Esophagus squamous epithelium (tissue), 5 donors: ENCODE measurements at regions not wholly inside any gene's neighbourhood (a gene's known extent, or its start where the extent isn't known, plus 50 kb on each side); places are given as distances from the start of the nearest gene placed in this dataset.

ENCODE experiments used
- DNase-seq: peaks from one replicate; lab custom pipeline; 2025; lab: John Stamatoyannopoulos, UW
- H3K27ac ChIP-seq, 4 donors: fragments of 200-600 bp; sonication (generic); one replicate each; pipeline ENCODE4 v1.5.1; 2016 to 2019; ENCODE audit warnings: mild to moderate bottlenecking in 1 of 4
- H3K27me3 ChIP-seq, 4 donors: fragments of 200-600 bp; sonication (generic); 1 replicate in 3 of 4; 2 replicates in 1 of 4; pipeline versions ENCODE4 v1.5.1 to v1.6.0; 2017 to 2021; ENCODE audit warnings: antibody characterized with exemption in 1 of 4
- H3K36me3 ChIP-seq, 3 donors: fragments of 200-600 bp; sonication (generic); one replicate each; pipeline ENCODE4 v1.5.1; 2016 to 2019
- H3K4me1 ChIP-seq, 3 donors: fragments of 200-600 bp; sonication (generic); one replicate each; pipeline ENCODE4 v1.5.1; 2017 to 2019
- H3K4me3 ChIP-seq, 4 donors: fragments of 200-600 bp; sonication (generic); 1 replicate in 3 of 4; 2 replicates in 1 of 4; pipeline ENCODE4 v1.5.1; 2016 to 2019; ENCODE audit warnings: mild to moderate bottlenecking in 2 of 4, moderate library complexity in 1 of 4
- H3K9me3 ChIP-seq, 3 donors: fragments of 200-600 bp; sonication (generic); one replicate each; pipeline ENCODE4 v1.5.1; 2016 to 2019
- POLR2A ChIP-seq, 4 donors: fragments of 450-650 bp; IDR thresholded peaks; one replicate each; pipeline ENCODE4 v1.6.1; 2017; ENCODE audit warnings: antibody characterized with exemption in 4 of 4, mild to moderate bottlenecking in 4 of 4, moderate library complexity in 3 of 4
- whole genome bisulfite sequencing, 2 donors: methylation state at CpG; one replicate each; pipeline ENCODE4 v1.1.5; 2018; 5-methylcytosine and 5-hydroxymethylcytosine counted together
- intact Hi-C: fragments of 100-400 bp; cut with DNase I; formaldehyde crosslinking; loops from one replicate; pipeline ENCODE4 v1.15.0; 2022
- TF ChIP-seq, protein P1 (sequence below), 6 experiments: fragments of 450-650 bp in 4 of 6; fragments of 200-600 bp in 2 of 6; sonication (generic) in 2 of 6; IDR thresholded peaks; one replicate each; pipeline ENCODE4 v1.5.1; 2016 to 2019; ENCODE audit warnings: antibody characterized with exemption in 6 of 6, mild to moderate bottlenecking in 4 of 6, moderate library complexity in 4 of 6
- donor health status: DM: yes; HTN: yes; CAD: no.

DNA sequence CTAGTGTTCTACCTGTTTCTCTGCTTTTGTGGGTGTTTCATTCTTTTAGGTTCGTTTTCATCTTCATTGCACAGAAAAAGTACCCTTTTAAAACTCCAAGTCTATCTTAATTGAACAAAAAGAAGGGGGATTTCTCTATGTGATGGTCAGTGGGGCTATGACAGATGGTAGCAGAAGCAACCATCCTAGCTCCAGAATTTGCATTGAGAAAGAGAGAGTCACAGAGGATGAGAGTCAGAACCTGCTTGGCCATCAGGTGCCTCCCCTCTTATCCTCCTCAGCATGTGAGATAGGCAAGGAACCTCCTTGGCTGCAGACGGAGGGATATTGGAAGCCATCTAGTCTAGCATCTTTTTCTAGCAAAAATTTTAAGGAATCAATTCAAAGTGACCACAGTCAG lies 398.0 kb upstream of the DCC start:
- TF ChIP-seq, protein P1, sequence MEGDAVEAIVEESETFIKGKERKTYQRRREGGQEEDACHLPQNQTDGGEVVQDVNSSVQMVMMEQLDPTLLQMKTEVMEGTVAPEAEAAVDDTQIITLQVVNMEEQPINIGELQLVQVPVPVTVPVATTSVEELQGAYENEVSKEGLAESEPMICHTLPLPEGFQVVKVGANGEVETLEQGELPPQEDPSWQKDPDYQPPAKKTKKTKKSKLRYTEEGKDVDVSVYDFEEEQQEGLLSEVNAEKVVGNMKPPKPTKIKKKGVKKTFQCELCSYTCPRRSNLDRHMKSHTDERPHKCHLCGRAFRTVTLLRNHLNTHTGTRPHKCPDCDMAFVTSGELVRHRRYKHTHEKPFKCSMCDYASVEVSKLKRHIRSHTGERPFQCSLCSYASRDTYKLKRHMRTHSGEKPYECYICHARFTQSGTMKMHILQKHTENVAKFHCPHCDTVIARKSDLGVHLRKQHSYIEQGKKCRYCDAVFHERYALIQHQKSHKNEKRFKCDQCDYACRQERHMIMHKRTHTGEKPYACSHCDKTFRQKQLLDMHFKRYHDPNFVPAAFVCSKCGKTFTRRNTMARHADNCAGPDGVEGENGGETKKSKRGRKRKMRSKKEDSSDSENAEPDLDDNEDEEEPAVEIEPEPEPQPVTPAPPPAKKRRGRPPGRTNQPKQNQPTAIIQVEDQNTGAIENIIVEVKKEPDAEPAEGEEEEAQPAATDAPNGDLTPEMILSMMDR (IDR thresholded peaks at IDR 0.05): no peak
- no peak for TF ChIP-seq POLR2A (IDR thresholded peaks at IDR 0.05)
- WGBS, 2 donors: 48 to 56% methylated on average over 2 of the region's 2 CpGs
- DNase-seq: no peak
- Histone ChIP-seq H3K36me3 (no peaks in the 10 kb centered on the region), H3K27me3 (no peaks in the 10 kb centered on the region), H3K4me3 (no peak overlapping the region), H3K27ac (no peak overlapping the region), H3K4me1 (no peaks in the 10 kb centered on the region), H3K9me3 (no peaks in the 10 kb centered on the region)
- intact Hi-C loops: no loop called here

DNA sequence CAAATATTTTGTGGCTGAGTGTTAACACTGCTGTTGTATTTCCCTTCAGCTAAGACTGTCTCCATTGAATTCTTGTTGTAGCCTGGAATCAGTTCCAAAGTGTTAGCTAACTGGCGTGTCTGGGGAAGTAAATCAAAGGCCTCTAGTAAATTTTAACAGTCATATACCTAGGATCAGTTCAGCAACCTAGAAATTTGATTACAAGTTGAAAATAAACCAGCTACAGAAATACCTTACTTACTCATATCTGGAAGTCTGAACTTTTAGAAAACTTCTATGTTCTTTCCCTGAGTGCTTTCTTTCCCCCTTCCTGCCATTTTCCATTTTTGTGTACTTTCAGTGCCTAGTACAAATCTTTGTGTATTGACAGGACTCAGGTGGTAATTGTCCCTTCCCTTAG lies 396.7 kb upstream of the DCC start:
- no peaks in the 10 kb centered on the region for H3K4me1 ChIP-seq
- H3K4me3 ChIP-seq: no peak overlapping the region
- no peaks in the 10 kb centered on the region for H3K9me3 ChIP-seq
- WGBS, 2 donors: 45 to 58% methylated on average over 1 of the region's 1 CpG
- intact Hi-C loops: no loop called here
- H3K36me3 ChIP-seq: no peaks in the 10 kb centered on the region
- no peak for DNase-seq
- TF ChIP-seq POLR2A (IDR thresholded peaks at IDR 0.05): no peak
- TF ChIP-seq, protein P1 (IDR thresholded peaks at IDR 0.05): no peak
- no peaks in the 10 kb centered on the region for H3K27me3 ChIP-seq
- no peak overlapping the region for H3K27ac ChIP-seq

DNA sequence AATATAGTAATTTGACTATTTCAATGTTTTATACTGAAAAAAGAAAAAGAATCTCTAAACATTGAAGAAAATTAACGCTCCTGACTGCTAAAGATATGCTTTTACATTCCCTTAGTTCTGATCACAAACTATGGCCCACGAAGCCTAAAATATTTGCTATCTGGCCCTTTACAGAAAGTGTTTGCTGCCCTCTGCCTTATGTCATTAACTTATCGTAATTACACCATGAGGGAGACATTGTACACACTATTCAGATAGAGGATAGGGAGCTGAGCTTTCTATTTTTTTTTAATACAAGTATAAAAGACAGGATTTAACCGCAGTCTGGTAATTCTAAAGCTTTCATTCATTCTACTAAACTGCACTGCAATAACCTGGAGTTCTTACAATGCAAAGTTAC lies 393.1 kb upstream of the DCC start:
- H3K4me1 ChIP-seq: no peaks in the 10 kb centered on the region
- H3K36me3 ChIP-seq: no peaks in the 10 kb centered on the region
- 39 to 42% methylated on average over 4 of the region's 4 CpGs for WGBS, 2 donors
- H3K27me3 ChIP-seq: no peaks in the 10 kb centered on the region
- H3K27ac ChIP-seq: no peak overlapping the region
- no peak overlapping the region for H3K4me3 ChIP-seq
- DNase-seq: no peak
- no peak for TF ChIP-seq POLR2A (IDR thresholded peaks at IDR 0.05)
- TF ChIP-seq, protein P1 (IDR thresholded peaks at IDR 0.05): no peak
- intact Hi-C loops: no loop called here
- no peaks in the 10 kb centered on the region for H3K9me3 ChIP-seq

DNA sequence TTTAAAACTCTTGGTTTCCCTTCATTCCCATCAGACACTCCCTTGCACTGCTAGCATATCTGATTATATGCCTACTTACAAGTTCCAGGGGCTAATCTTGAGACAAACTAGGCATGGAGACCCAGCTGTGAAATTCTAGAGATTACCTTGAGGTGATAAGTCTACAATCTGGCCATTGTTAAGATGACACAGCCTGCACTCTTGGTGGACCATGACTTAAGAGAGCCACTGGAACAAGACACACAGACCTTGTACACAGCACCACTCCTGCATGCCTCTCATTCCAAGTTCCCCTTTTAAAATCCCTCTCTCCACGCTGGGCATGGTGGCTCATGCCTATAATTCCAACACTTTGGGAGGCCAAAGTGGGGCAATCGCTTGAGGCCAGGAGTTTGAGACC lies 387.2 kb upstream of the DCC start:
- Histone ChIP-seq H3K4me1 (no peaks in the 10 kb centered on the region), H3K27ac (no peak overlapping the region), H3K27me3 (no peaks in the 10 kb centered on the region), H3K36me3 (no peaks in the 10 kb centered on the region), H3K4me3 (no peak overlapping the region), H3K9me3 (peaks cover 0 to 12% (median 0%) of the 10 kb centered on the region in 3 donors)
- DNase-seq: no peak
- intact Hi-C loops: no loop called here
- WGBS, 2 donors: 63 to 70% methylated on average over 2 of the region's 2 CpGs
- TF ChIP-seq, protein P1 (IDR thresholded peaks at IDR 0.05): no peak
- no peak for TF ChIP-seq POLR2A (IDR thresholded peaks at IDR 0.05)

DNA sequence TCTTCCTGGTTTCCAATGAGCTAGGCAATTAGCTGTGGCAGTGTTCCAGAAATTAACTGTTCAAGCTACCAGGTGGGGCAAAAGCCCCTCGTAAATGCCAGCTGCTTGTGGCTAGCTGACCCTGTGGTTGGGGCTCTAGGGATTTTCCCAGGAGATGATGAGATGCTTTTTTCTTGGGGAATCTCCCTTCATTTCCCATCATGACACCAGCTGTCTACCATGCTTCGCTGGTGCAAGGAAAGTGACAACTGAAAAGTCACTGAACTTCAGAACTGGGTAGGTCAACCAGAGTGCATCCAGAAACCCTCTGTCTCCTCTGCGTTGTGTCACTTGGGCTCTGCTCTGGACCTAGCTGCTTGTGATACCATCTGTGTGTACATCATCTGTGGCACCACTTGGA lies 386.5 kb upstream of the DCC start:
- no peak for DNase-seq
- intact Hi-C loops: no loop called here
- Histone ChIP-seq H3K4me3 (no peak overlapping the region), H3K27ac (no peak overlapping the region), H3K27me3 (no peaks in the 10 kb centered on the region), H3K36me3 (no peaks in the 10 kb centered on the region), H3K4me1 (no peaks in the 10 kb centered on the region), H3K9me3 (peaks cover 0 to 12% (median 0%) of the 10 kb centered on the region in 3 donors)
- TF ChIP-seq, protein P1 (IDR thresholded peaks at IDR 0.05): no peak
- no peak for TF ChIP-seq POLR2A (IDR thresholded peaks at IDR 0.05)
- WGBS, 2 donors: 56 to 70% methylated on average over 2 to 3 of the region's 3 CpGs
